ENCODE measurements at regions not wholly inside any gene's neighbourhood (a gene's known extent, or its start where the extent isn't known, plus 50 kb on each side); places are given as distances from the start of the nearest gene placed in this dataset.

DNA sequence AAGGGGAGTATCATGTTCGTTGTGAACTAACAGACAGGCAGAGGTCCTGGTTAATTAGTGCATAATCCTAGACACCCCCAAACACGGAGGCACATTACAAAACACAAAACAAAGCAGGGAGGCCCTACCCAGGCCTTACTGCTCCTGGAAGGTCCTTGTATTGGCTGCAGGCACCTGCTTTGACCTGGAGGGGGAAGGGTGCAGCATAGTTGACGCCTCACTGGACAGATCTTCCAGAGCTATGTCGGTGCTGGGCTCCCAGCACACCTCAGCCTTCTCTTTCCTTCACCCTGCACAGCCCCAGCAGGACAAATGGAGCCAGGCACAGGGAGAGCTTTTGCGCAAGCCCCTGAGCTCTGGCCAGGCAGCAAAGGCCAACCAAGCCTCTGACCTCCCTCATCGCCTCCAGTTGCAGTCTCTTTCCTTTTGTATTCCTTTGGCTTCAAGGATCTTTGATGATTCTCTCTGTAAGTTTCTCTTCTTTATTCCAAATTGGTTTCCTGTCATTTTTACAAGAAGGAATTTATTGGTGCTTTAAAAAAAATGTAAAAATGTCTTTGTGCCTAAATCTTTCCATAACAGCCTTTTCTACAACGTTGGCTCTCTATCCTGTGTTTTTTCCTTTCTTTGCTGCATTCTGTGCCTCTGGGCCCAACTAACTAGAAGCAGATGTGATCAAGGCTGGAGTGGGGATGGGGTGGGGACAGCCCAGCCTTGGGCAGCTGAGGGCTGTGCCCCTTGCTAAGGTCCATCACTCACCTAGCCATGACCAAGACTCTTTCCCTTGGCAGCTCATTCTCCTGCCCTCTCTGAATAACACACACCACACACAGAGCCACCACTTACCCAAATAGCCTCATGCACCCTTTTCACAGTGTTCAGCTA, 317.1 kb upstream of the NPVF start:
- no peak overlapping the region for H3K4me3 ChIP-seq (ENCODE audit: low read depth, low read length)

DNA sequence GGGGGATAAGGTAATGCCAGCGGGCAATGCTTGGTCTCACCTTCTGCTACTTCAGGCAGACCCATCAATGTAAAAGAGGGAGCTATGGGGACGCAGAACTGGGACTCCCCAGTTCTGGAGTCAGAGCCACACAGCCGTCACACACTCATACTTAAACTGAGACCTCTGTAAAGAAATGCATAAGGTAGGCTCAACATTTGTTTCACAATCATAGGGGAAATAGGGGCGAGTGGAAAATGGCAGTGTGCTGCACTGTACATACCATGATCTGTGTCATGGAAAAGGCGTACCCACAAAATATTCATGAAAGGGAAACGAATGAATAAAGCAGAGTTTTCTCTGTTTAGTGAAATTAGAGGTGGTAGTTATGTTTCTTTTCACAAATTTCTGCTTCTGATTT, 318.0 kb upstream of the NPVF start:
- no peak overlapping the region for H3K4me3 ChIP-seq (ENCODE audit: low read depth, low read length)

GRCh38 chr7:25549271-25549921, 321.1 kb upstream of the NPVF start:
- H3K4me3 ChIP-seq (ENCODE audit: low read depth, low read length), result no peak overlapping the region

DNA sequence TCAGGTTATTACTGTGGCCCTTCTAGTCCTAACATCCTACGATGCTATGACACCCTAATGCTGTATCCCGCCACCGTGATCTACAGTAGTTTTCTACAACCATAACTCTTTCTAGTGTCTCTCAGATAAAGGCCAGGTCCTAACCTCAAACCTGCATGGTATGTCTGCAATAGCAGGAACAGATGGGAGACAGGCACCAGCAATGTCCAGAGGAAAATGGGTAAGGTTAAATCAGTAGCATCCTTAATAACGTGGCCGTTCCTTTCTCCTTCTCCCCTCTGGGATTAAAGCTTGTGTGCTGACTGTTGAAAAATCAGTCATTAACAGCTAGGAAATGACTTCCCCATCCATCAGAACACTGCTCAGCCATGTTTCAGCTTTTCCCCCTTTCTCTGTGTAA, 321.9 kb upstream of the NPVF start:
- H3K4me3 ChIP-seq (ENCODE audit: low read depth, low read length), result no peak overlapping the region

DNA sequence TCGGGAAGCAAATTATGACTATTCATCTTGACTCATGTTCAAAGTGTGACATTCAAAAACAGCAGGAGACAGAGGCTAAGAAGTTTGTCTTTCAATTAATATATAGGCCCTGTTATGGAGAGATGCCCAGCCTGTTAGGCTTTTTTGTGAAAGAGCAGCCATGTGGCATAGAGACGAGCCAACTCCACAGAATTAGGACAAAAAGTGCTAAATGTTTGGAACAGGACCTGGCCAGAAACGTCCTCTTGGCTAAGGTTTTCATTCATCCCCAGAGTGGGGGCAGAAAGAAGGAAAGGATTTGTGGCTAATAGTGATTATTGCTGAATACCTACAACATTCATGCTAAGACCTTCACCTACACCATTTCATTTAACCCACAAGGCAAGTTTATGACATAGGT, 324.7 kb upstream of the NPVF start:
- H3K4me3 ChIP-seq (ENCODE audit: low read depth, low read length), result no peak overlapping the region

GRCh38 chr7:25553580-25554291, 325.4 kb upstream of the NPVF start:
- no peak overlapping the region for H3K4me3 ChIP-seq (ENCODE audit: low read depth, low read length)

GRCh38 chr7:25557379-25557917, 329.2 kb upstream of the NPVF start:
- H3K4me3 ChIP-seq (ENCODE audit: low read depth, low read length), result no peak overlapping the region

GRCh38 chr7:25557930-25558329, 329.6 kb upstream of the NPVF start:
- H3K4me3 ChIP-seq (ENCODE audit: low read depth, low read length), result no peak overlapping the region

GRCh38 chr7:25558605-25559004, 330.3 kb upstream of the NPVF start:
- no peak overlapping the region for H3K4me3 ChIP-seq (ENCODE audit: low read depth, low read length)

DNA sequence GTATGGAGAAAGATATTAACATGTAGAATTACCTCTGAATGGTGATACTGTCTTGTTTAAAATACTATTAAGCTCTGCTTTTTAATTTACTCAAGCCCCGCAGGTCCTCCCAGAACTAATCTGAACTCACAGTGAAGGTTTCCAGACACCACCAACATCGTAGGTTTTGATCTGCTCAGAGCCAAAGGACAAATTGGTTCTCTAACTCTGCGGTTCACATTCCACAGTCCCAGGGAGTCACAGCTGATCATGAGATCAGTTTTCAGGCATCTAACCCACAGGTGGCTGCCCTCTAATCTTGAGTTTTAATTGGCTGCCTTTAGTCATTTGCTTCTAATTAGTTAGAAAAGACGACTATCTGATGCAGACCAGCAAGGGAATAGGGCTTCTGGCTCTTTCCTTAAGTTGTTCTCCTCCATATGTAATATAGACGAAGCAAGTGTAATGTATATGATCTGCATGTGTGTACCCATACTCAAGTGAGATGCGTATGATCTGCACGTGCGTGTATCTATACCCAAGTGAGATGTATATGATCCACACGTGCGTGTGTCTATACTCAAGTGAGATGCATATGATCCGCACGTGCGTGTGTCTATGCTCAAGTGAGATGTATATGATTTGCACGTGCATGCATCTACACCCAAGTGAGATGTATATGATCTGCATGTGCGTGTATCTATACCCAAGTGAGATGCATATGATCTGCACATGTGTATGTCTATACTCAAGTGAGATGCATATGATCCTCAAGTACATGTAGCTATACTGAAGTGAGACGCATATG, 331.5 kb upstream of the NPVF start:
- no peak overlapping the region for H3K4me3 ChIP-seq (ENCODE audit: low read depth, low read length)

DNA sequence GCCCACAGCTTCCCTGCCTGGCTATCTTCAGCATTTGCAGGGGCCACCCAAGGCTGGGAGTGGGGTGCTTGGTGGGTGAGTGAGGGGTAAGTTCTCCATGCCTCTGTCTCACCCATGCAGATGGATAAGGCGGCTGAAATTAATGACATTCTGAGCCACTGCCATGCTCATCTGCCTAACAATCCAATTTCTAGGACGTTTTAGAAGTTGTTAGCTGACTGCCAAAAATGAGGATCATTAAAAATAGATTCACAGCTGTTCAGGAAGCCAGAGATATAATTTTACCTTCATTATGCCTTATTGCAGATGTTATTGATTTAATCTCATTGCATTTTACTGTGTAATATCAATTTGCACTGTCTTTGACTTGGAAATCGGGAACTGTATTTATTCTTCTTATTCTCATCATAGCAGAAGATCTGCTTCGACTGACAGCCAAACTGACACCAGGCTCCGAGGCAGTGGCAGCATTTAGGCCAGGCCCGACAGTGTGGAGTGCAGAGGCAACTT, 334.4 kb upstream of the NPVF start:
- H3K4me3 ChIP-seq (ENCODE audit: low read depth, low read length), result no peak overlapping the region

- no peak overlapping the region for H3K4me3 ChIP-seq (ENCODE audit: low read depth, low read length)
Observed at GRCh38 chr7:25565002-25565401, 336.7 kb upstream of the NPVF start.

DNA sequence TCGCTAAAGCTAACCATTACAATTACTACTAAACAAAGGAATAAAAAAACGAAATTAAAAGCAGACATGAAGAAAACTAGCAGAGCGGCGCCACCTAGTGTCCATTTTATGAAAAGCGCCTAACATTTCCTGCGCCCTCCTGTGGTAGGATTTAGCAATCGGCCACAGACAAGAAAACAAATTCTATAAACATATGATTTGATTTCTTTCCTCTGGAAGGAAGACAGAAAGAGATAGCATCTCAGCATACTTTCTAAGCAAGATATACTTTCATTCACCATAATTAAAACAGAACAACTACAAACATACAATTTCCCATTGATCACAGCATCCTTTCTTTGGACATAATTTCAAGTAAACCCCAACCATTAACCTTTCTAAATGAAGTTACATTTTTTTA, 337.7 kb upstream of the NPVF start:
- no peak overlapping the region for H3K4me3 ChIP-seq (ENCODE audit: low read depth, low read length)

DNA sequence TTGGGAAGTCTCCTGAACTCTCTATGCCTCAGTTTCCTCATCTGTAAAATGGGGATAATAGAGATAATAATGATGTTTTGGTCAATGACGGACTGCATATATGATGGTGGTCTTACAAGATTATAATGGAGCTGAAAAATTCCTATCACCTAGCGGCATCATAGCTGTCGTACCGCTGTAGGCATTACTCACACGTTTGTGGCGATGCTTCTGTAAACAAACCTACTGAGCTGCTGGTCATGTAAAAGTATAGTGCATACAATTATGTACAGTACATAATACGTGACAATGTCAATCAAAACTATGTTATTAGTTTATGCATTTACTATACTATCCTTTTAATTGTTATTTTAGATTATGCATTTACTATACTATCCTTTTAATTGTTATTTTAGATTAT, 339.1 kb upstream of the NPVF start:
- no peak overlapping the region for H3K4me3 ChIP-seq (ENCODE audit: low read depth, low read length)

- no peak overlapping the region for H3K4me3 ChIP-seq (ENCODE audit: low read depth, low read length)
Observed at GRCh38 chr7:25569765-25570164, 341.5 kb upstream of the NPVF start.

- H3K4me3 ChIP-seq (ENCODE audit: low read depth, low read length), result no peak overlapping the region
Observed at GRCh38 chr7:25572423-25572822, 344.1 kb upstream of the NPVF start.

GRCh38 chr7:25574828-25575227, 346.5 kb upstream of the NPVF start:
- no peak overlapping the region for H3K4me3 ChIP-seq (ENCODE audit: low read depth, low read length)

DNA sequence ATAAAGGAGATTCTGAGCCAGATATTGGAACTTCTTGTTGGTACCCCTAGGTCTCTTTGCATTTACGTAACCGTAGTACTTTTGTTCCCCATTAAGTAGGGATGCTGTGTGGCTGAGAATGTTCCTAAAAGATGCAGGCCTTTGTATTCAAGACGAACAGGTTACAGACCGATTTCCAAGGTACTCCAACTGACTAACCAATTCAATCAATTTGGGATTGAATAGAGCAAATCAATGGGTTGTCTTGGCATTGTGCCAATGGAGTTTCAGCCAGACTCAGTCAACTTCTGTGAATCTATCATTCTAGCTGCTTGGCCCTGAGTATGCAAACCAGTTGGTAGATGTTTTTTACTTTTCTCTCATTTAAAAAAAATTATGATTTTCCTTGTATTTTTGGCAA, 347.3 kb upstream of the NPVF start:
- H3K4me3 ChIP-seq (ENCODE audit: low read depth, low read length), result no peak overlapping the region

DNA sequence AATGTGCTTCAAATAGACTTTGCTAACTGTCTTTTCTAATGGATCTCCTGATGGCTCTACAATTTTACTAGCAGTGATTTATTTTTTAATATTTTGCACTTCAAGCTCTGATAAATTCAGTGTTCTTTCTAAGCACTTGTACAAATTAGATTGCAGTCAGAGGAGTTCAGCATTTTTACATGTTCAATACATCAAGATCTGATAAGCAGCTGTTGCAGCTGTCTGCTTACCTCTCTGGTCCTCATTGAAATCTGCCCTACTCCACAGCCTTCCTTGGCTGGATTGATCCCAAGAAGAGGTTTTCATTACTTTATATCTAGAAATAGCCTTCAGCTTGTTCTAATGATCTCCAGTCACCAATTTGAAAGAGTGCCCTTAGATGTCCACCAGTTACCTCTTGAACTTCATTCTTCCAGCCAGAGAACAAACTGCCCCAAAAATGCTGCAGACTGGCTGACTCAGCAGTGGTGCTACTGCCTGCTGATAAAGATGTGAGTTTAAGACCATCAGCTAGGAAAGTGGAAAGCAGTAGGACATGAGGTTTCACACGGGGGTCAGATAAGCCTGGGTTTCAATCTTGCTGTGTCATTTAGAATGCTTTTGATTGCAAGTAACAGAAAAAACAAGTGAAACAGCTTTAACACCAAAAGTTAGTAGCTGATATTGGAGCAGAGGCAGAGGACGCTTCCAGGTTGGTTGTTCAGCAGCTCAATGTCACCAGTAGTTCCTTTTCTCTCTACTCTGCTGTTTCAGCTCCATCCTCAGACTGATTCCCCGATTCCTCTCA, 350.9 kb upstream of the NPVF start:
- no peak overlapping the region for H3K4me3 ChIP-seq (ENCODE audit: low read depth, low read length)

GRCh38 chr7:25579778-25580075, 351.4 kb upstream of the NPVF start:
- H3K4me3 ChIP-seq (ENCODE audit: low read depth, low read length), result no peak overlapping the region

Measured in iPS-11a (cell line).